Stimulated activated CD8-positive, alpha-beta memory T cell treated with anti-CD3 and anti-CD28 coated beads, Interleukin-2, amount 100 ng/mL, for 48 hours (primary cell): ENCODE measurements at regions not wholly inside any gene's neighbourhood (a gene's known extent, or its start where the extent isn't known, plus 50 kb on each side); places are given as distances from the start of the nearest gene placed in this dataset.
"Not testable (repeated sequence)": the region's sequence is repeated elsewhere in the genome, so short reads cannot be mapped to it uniquely, and the experiment has no call there.

ENCODE experiments used
- DNase-seq, 2 donors: peaks; one replicate each; pipeline ENCODE4 v3.0.0-alpha.2; 2020; ENCODE audit warnings: low read depth in 2 of 2

GRCh38 chr5:40223884-40224402, 455.8 kb upstream of the PTGER4 start:
- DNase-seq, result no peak

GRCh38 chr5:40221796-40222195, 457.9 kb upstream of the PTGER4 start:
- no peak for DNase-seq

- no peak for DNase-seq
Observed at GRCh38 chr5:40221255-40221654, 458.5 kb upstream of the PTGER4 start.

GRCh38 chr5:40220260-40220659, 459.5 kb upstream of the PTGER4 start:
- no peak for DNase-seq

GRCh38 chr5:40217553-40217952, 462.2 kb upstream of the PTGER4 start:
- DNase-seq, result no peak

GRCh38 chr5:40210694-40211093, 469.0 kb upstream of the PTGER4 start:
- DNase-seq, result no peak

GRCh38 chr5:40206030-40206429, 473.7 kb upstream of the PTGER4 start:
- no peak for DNase-seq

- DNase-seq, result no peak
Observed at GRCh38 chr5:40204144-40204543, 475.6 kb upstream of the PTGER4 start.

- no peak for DNase-seq
Observed at GRCh38 chr5:40202814-40203440, 476.8 kb upstream of the PTGER4 start.

- no peak for DNase-seq
Observed at GRCh38 chr5:40198736-40199135, 481.0 kb upstream of the PTGER4 start.

GRCh38 chr5:40195574-40195973, 484.1 kb upstream of the PTGER4 start:
- not testable (repeated sequence) for DNase-seq

GRCh38 chr5:40191150-40191549, 488.6 kb upstream of the PTGER4 start:
- DNase-seq, result no peak

GRCh38 chr5:40172721-40173120, 507.0 kb upstream of the PTGER4 start:
- no peak for DNase-seq

GRCh38 chr5:40171971-40172370, 507.7 kb upstream of the PTGER4 start:
- no peak for DNase-seq

- no peak for DNase-seq
Observed at GRCh38 chr5:40167283-40167682, 512.4 kb upstream of the PTGER4 start.

GRCh38 chr5:40166802-40167201, 512.9 kb upstream of the PTGER4 start:
- DNase-seq, result no peak

- DNase-seq, result no peak
Observed at GRCh38 chr5:40165789-40166728, 513.7 kb upstream of the PTGER4 start.

GRCh38 chr5:40165106-40165788, 514.5 kb upstream of the PTGER4 start:
- no peak for DNase-seq

GRCh38 chr5:40160435-40160834, 519.3 kb upstream of the PTGER4 start:
- no peak for DNase-seq

GRCh38 chr5:40154194-40154593, 525.5 kb upstream of the PTGER4 start:
- DNase-seq, result no peak

- DNase-seq, result no peak
Observed at GRCh38 chr5:40150896-40151295, 528.8 kb upstream of the PTGER4 start.

GRCh38 chr5:40141896-40142295, 537.8 kb upstream of the PTGER4 start:
- DNase-seq, result no peak
